CD4-positive, CD25-positive, alpha-beta regulatory T cell (primary cell): ENCODE measurements at regions not wholly inside any gene's neighbourhood (a gene's known extent, or its start where the extent isn't known, plus 50 kb on each side); places are given as distances from the start of the nearest gene placed in this dataset.

Experiments used
- ATAC-seq, 2 donors: fragments of 150-1000 bp; cut with Tn5 transposase; one replicate each; pipeline ENCODE4 v1.10.0; 2021; ENCODE audit warnings: low read depth in 2 of 2, moderate number of reproducible peaks in 2 of 2, moderate library complexity in 1 of 2
- DNase-seq, 3 donors: peaks; one replicate each; pipeline versions ENCODE4 v3.0.0 to v3.0.0-alpha.2; 2012 to 2022; ENCODE audit warnings: mixed read lengths in 1 of 3
- H3K27ac ChIP-seq: one replicate; pipeline ENCODE4 v1.7.0; 2013; ENCODE audit warnings: mild to moderate bottlenecking, low read length; ENCODE audit not compliant: insufficient read depth, poor library complexity, severe bottlenecking
- H3K27me3 ChIP-seq: one replicate; pipeline ENCODE4 v1.7.0; 2013; ENCODE audit warnings: low read length; ENCODE audit not compliant: control insufficient read depth, insufficient read depth
- H3K36me3 ChIP-seq: one replicate; pipeline ENCODE4 v1.7.0; 2013; ENCODE audit warnings: mild to moderate bottlenecking, low read length, moderate library complexity; ENCODE audit not compliant: control insufficient read depth, insufficient read depth
- H3K4me1 ChIP-seq: 2 replicates; pipeline ENCODE4 v1.7.0; 2013; ENCODE audit warnings: mild to moderate bottlenecking, low read length; ENCODE audit not compliant: insufficient read depth, control insufficient read depth, poor library complexity, severe bottlenecking
- H3K4me3 ChIP-seq: one replicate; pipeline ENCODE4 v1.7.0; 2013; ENCODE audit warnings: low read depth, mild to moderate bottlenecking, low read length, moderate library complexity
- H3K9me3 ChIP-seq, 2 experiments: 1 replicate in 1 of 2; 2 replicates in 1 of 2; pipeline ENCODE4 v1.7.0; 2013; ENCODE audit warnings: low read length in 2 of 2, mild to moderate bottlenecking in 1 of 2, moderate library complexity in 1 of 2; ENCODE audit not compliant: control insufficient read depth in 2 of 2
- H3K27ac Mint-ChIP-seq, 3 donors: one replicate each; pipeline ENCODE4 v1.8.0; 2020 to 2022; ENCODE audit warnings: mild to moderate bottlenecking in 3 of 3, mixed read lengths in 3 of 3, moderate library complexity in 2 of 3
- H3K27me3 Mint-ChIP-seq: one replicate; pipeline ENCODE4 v1.8.0; 2022; ENCODE audit warnings: mild to moderate bottlenecking, mixed read lengths
- H3K36me3 Mint-ChIP-seq: one replicate; pipeline ENCODE4 v1.8.0; 2020; ENCODE audit warnings: mixed read lengths
- H3K4me1 Mint-ChIP-seq, 4 donors: one replicate each; pipeline ENCODE4 v1.8.0; 2020 to 2022; ENCODE audit warnings: mixed read lengths in 4 of 4, mild to moderate bottlenecking in 1 of 4
- H3K4me3 Mint-ChIP-seq, 4 donors: one replicate each; pipeline ENCODE4 v1.8.0; 2020 to 2022; ENCODE audit warnings: mild to moderate bottlenecking in 4 of 4, mixed read lengths in 4 of 4, moderate library complexity in 3 of 4
- H3K9me3 Mint-ChIP-seq, 7 donors: one replicate each; pipeline ENCODE4 v1.8.0; 2020 to 2022; ENCODE audit warnings: mixed read lengths in 7 of 7, mild to moderate bottlenecking in 3 of 7, moderate library complexity in 2 of 7

GRCh38 chr2:228352048-228352447 lies 170.6 kb upstream of the SPHKAP start:
- Mint-ChIP-seq H3K4me3 (no peak overlapping the region), H3K9me3 (peaks cover 0 to 4% (median 0%) of the 10 kb centered on the region in 7 donors), H3K27ac (no peak overlapping the region), H3K36me3 (no peaks in the 10 kb centered on the region), H3K4me1 (no peaks in the 10 kb centered on the region), H3K27me3 (no peaks in the 10 kb centered on the region)
- H3K36me3 ChIP-seq: no peaks in the 10 kb centered on the region
- DNase-seq: no peak
- no peaks in the 10 kb centered on the region for H3K9me3 ChIP-seq
- no peak overlapping the region for H3K27ac ChIP-seq
- H3K27me3 ChIP-seq: no peaks in the 10 kb centered on the region
- H3K4me3 ChIP-seq: no peak overlapping the region
- no peaks in the 10 kb centered on the region for H3K4me1 ChIP-seq
- ATAC-seq: no peak

GRCh38 chr2:228348516-228349064 lies 167.1 kb upstream of the SPHKAP start:
- no peak overlapping the region for H3K4me3 ChIP-seq
- Mint-ChIP-seq H3K36me3 (no peaks in the 10 kb centered on the region), H3K9me3 (peaks cover 0 to 4% (median 1%) of the 10 kb centered on the region in 7 donors), H3K27ac (no peak overlapping the region), H3K27me3 (no peaks in the 10 kb centered on the region), H3K4me1 (no peaks in the 10 kb centered on the region), H3K4me3 (no peak overlapping the region)
- H3K9me3 ChIP-seq: no peaks in the 10 kb centered on the region
- no peak overlapping the region for H3K27ac ChIP-seq
- no peaks in the 10 kb centered on the region for H3K4me1 ChIP-seq
- no peaks in the 10 kb centered on the region for H3K36me3 ChIP-seq
- ATAC-seq: no peak
- H3K27me3 ChIP-seq: no peaks in the 10 kb centered on the region
- DNase-seq: no peak

GRCh38 chr2:228344531-228344930 lies 163.0 kb upstream of the SPHKAP start:
- Mint-ChIP-seq H3K4me1 (no peaks in the 10 kb centered on the region), H3K4me3 (no peak overlapping the region), H3K9me3 (peaks cover 0 to 14% (median 4%) of the 10 kb centered on the region in 7 donors), H3K27ac (no peak overlapping the region), H3K27me3 (no peaks in the 10 kb centered on the region), H3K36me3 (no peaks in the 10 kb centered on the region)
- Histone ChIP-seq H3K9me3 (no peaks in the 10 kb centered on the region), H3K36me3 (no peaks in the 10 kb centered on the region), H3K4me1 (no peaks in the 10 kb centered on the region), H3K27ac (no peak overlapping the region), H3K27me3 (no peaks in the 10 kb centered on the region), H3K4me3 (no peak overlapping the region)
- ATAC-seq (no peak), DNase-seq (no peak)

GRCh38 chr2:228339525-228339924 lies 158.0 kb upstream of the SPHKAP start:
- Mint-ChIP-seq H3K4me3 (no peak overlapping the region), H3K9me3 (peaks cover 0 to 18% (median 5%) of the 10 kb centered on the region in 7 donors), H3K27me3 (no peaks in the 10 kb centered on the region), H3K36me3 (no peaks in the 10 kb centered on the region), H3K27ac (no peak overlapping the region), H3K4me1 (no peaks in the 10 kb centered on the region)
- no peak overlapping the region for H3K4me3 ChIP-seq
- H3K27ac ChIP-seq: no peak overlapping the region
- no peaks in the 10 kb centered on the region for H3K9me3 ChIP-seq
- no peaks in the 10 kb centered on the region for H3K4me1 ChIP-seq
- no peaks in the 10 kb centered on the region for H3K27me3 ChIP-seq
- ATAC-seq (no peak), DNase-seq (no peak)
- H3K36me3 ChIP-seq: no peaks in the 10 kb centered on the region

- H3K36me3 ChIP-seq: no peaks in the 10 kb centered on the region
- no peaks in the 10 kb centered on the region for H3K9me3 ChIP-seq
- no peaks in the 10 kb centered on the region for H3K27me3 ChIP-seq
- Mint-ChIP-seq H3K9me3 (peaks cover 0 to 11% (median 0%) of the 10 kb centered on the region in 7 donors), H3K4me3 (no peak overlapping the region), H3K36me3 (no peaks in the 10 kb centered on the region), H3K27ac (no peak overlapping the region), H3K27me3 (no peaks in the 10 kb centered on the region), H3K4me1 (no peaks in the 10 kb centered on the region)
- no peak overlapping the region for H3K27ac ChIP-seq
- no peak for ATAC-seq
- H3K4me1 ChIP-seq: no peaks in the 10 kb centered on the region
- H3K4me3 ChIP-seq: no peak overlapping the region
- DNase-seq: no peak
These were observed 152.7 kb upstream of the SPHKAP start for GRCh38 chr2:228334180-228334579.

- no peaks in the 10 kb centered on the region for H3K36me3 Mint-ChIP-seq
- Histone ChIP-seq H3K27ac (no peak overlapping the region), H3K4me1 (no peaks in the 10 kb centered on the region), H3K27me3 (no peaks in the 10 kb centered on the region), H3K4me3 (no peak overlapping the region), H3K9me3 (peaks cover 0 to 7% of the 10 kb centered on the region in 2 experiments), H3K36me3 (no peaks in the 10 kb centered on the region)
- H3K27ac Mint-ChIP-seq: no peak overlapping the region
- ATAC-seq (no peak), DNase-seq (no peak)
- no peaks in the 10 kb centered on the region for H3K27me3 Mint-ChIP-seq
- H3K4me3 Mint-ChIP-seq: no peak overlapping the region
- H3K4me1 Mint-ChIP-seq: no peaks in the 10 kb centered on the region
- peaks cover 0 to 14% (median 10%) of the 10 kb centered on the region in 7 donors for H3K9me3 Mint-ChIP-seq
These were observed 147.8 kb upstream of the SPHKAP start for GRCh38 chr2:228329282-228329681.

GRCh38 chr2:228321015-228321414 lies 139.5 kb upstream of the SPHKAP start:
- no peaks in the 10 kb centered on the region for H3K4me1 Mint-ChIP-seq
- no peaks in the 10 kb centered on the region for H3K36me3 ChIP-seq
- H3K27me3 Mint-ChIP-seq: no peaks in the 10 kb centered on the region
- ATAC-seq (no peak), DNase-seq (no peak)
- no peaks in the 10 kb centered on the region for H3K27me3 ChIP-seq
- no peaks in the 10 kb centered on the region for H3K4me1 ChIP-seq
- H3K27ac Mint-ChIP-seq: no peak overlapping the region
- H3K27ac ChIP-seq: no peak overlapping the region
- peaks cover 0 to 8% (median 1%) of the 10 kb centered on the region in 7 donors for H3K9me3 Mint-ChIP-seq
- H3K36me3 Mint-ChIP-seq: no peaks in the 10 kb centered on the region
- H3K4me3 ChIP-seq: no peak overlapping the region
- H3K4me3 Mint-ChIP-seq: no peak overlapping the region
- no peaks in the 10 kb centered on the region for H3K9me3 ChIP-seq

GRCh38 chr2:228318218-228318617 lies 136.7 kb upstream of the SPHKAP start:
- DNase-seq (no peak), ATAC-seq (no peak)
- H3K4me1 Mint-ChIP-seq: no peaks in the 10 kb centered on the region
- no peaks in the 10 kb centered on the region for H3K27me3 Mint-ChIP-seq
- no peaks in the 10 kb centered on the region for H3K4me1 ChIP-seq
- no peak overlapping the region for H3K4me3 ChIP-seq
- H3K9me3 ChIP-seq: peaks cover 0 to 4% of the 10 kb centered on the region in 2 experiments
- no peak overlapping the region for H3K4me3 Mint-ChIP-seq
- no peak overlapping the region for H3K27ac Mint-ChIP-seq
- peaks cover 0 to 5% (median 1%) of the 10 kb centered on the region in 7 donors for H3K9me3 Mint-ChIP-seq
- no peak overlapping the region for H3K27ac ChIP-seq
- H3K36me3 Mint-ChIP-seq: no peaks in the 10 kb centered on the region
- no peaks in the 10 kb centered on the region for H3K27me3 ChIP-seq
- no peaks in the 10 kb centered on the region for H3K36me3 ChIP-seq
